C4-2B (cell line): ENCODE measurements at regions not wholly inside any gene's neighbourhood (a gene's known extent, or its start where the extent isn't known, plus 50 kb on each side); places are given as distances from the start of the nearest gene placed in this dataset.
"Not testable (repeated sequence)": the region's sequence is repeated elsewhere in the genome, so short reads cannot be mapped to it uniquely, and the experiment has no call there.

ENCODE experiments used
- CTCF ChIP-seq: fragments of 450-650 bp; conservative IDR thresholded peaks from 2 replicates; pipeline ENCODE4 v1.5.1; 2017; ENCODE audit warnings: mild to moderate bottlenecking
- ZFX ChIP-seq: fragments of 450-650 bp; IDR thresholded peaks from 2 replicates; pipeline ENCODE4 v1.6.1; 2017

- not testable (repeated sequence) for TF ChIP-seq CTCF, ZFX
Measured at GRCh38 chr18:71355599-71355998, 1066.8 kb downstream of the SOCS6 start.
